Lung (tissue), 11 donors: ENCODE measurements at regions not wholly inside any gene's neighbourhood (a gene's known extent, or its start where the extent isn't known, plus 50 kb on each side); places are given as distances from the start of the nearest gene placed in this dataset.

Experiments
- ATAC-seq: fragments of 200-7000 bp; cut with Tn5 transposase; one replicate; pipeline ENCODE4 v1.9.1; 2020; ENCODE audit warnings: moderate number of reproducible peaks; ENCODE audit not compliant: insufficient read depth, low FRiP score
- DNase-seq, 3 donors: peaks; one replicate each; pipeline ENCODE4 v3.0.0-alpha.2; 2013 to 2017
- H3K27ac ChIP-seq, 2 donors: one replicate each; pipeline ENCODE4 v1.5.1; 2013; ENCODE audit warnings: mild to moderate bottlenecking in 2 of 2, moderate library complexity in 2 of 2, control low read depth in 1 of 2, inconsistent platforms in 1 of 2, low read depth in 1 of 2, low read length in 1 of 2
- H3K27me3 ChIP-seq, 3 donors: one replicate each; pipeline ENCODE4 v1.5.1; 2013; ENCODE audit warnings: low read length in 2 of 3; ENCODE audit not compliant: control insufficient read depth in 3 of 3, insufficient read depth in 3 of 3
- H3K36me3 ChIP-seq, 4 donors: one replicate each; pipeline ENCODE4 v1.5.1; 2013; ENCODE audit warnings: low read length in 4 of 4, mild to moderate bottlenecking in 1 of 4, moderate library complexity in 1 of 4; ENCODE audit not compliant: control insufficient read depth in 4 of 4, insufficient read depth in 4 of 4
- H3K4me1 ChIP-seq, 5 donors: one replicate each; pipeline ENCODE4 v1.5.1; 2013; ENCODE audit warnings: low read length in 5 of 5, mild to moderate bottlenecking in 2 of 5, moderate library complexity in 1 of 5; ENCODE audit not compliant: control insufficient read depth in 5 of 5, insufficient read depth in 5 of 5
- H3K4me3 ChIP-seq: one replicate; pipeline ENCODE4 v1.5.1; 2013; ENCODE audit warnings: mild to moderate bottlenecking, control low read depth, moderate library complexity
- H3K9ac ChIP-seq, 2 donors: one replicate each; pipeline ENCODE4 v1.5.1; 2013; ENCODE audit warnings: low read length in 2 of 2, control low read depth in 1 of 2; ENCODE audit not compliant: insufficient read depth in 1 of 2
- H3K9me3 ChIP-seq, 4 donors: one replicate each; pipeline ENCODE4 v1.5.1; 2013; ENCODE audit warnings: low read length in 3 of 4, mild to moderate bottlenecking in 1 of 4, moderate library complexity in 1 of 4; ENCODE audit not compliant: control insufficient read depth in 4 of 4, insufficient read depth in 3 of 4
- CTCF ChIP-seq: IDR thresholded peaks from 2 replicates; pipeline ENCODE4 v1.5.1; 2012; ENCODE audit warnings: mild to moderate bottlenecking; ENCODE audit errors: control extremely low read depth, extremely low read depth
- WGBS, 2 donors: extraction: QIAGEN DNeasy Blood & Tissue Kit; methylation state at CpG; one replicate each; pipeline ENCODE4 v1.1.7; 2013; 5-methylcytosine and 5-hydroxymethylcytosine counted together
- donor health status: control.
- donor health status: control.
- donor health status: Bipolar disorder and iron deficiency.
- donor health status: healthy.
- donor health status: DM: yes; HTN: yes; CAD: no.

- H3K9me3 ChIP-seq = no peaks in the 10 kb centered on the region
- no peak for TF ChIP-seq CTCF
These were observed 179.1 kb downstream of the RDH14 start for GRCh38 chr2:18381386-18381785.

DNA sequence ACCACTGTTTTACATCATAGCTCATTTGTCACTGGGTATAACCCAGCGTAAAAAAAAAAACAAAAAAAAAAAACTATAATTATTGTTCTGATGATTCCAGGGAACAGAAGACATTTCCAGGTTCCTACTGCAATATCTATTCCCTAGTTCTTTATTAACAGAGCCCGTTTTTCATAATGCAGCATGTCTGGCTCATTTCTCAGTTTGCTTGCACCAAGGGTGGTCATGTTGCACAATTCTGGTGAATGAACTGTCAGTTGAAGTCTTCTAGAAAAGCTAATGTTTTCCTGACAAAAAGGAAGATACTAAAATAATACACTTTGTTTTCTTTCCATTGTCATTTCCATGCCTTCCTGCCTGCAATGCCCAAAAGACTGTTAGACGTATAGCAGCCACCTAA lies 180.1 kb downstream of the RDH14 start:
- no peaks in the 10 kb centered on the region for H3K36me3 ChIP-seq
- 57 to 58% methylated on average over 3 of the region's 3 CpGs for WGBS, 2 donors
- DNase-seq = peak; percentile 29 to 86 (median 62)
- no peaks in the 10 kb centered on the region for H3K9me3 ChIP-seq
- no peak for TF ChIP-seq CTCF
- H3K9ac ChIP-seq = peak overlapping the region in 1 of 2 donors; percentile 4
- peaks cover 0 to 25% (median 4%) of the 10 kb centered on the region in 5 donors for H3K4me1 ChIP-seq
- H3K27me3 ChIP-seq = no peaks in the 10 kb centered on the region
- ATAC-seq = peak; percentile 28
- H3K4me3 ChIP-seq = no peak overlapping the region
- H3K27ac ChIP-seq = no peak overlapping the region

More at GRCh38 chr2:18381386-18381785, 179.1 kb downstream of the RDH14 start:
- peaks cover 0 to 25% (median 4%) of the 10 kb centered on the region in 5 donors for H3K4me1 ChIP-seq
- H3K36me3 ChIP-seq = no peaks in the 10 kb centered on the region
- H3K4me3 ChIP-seq = no peak overlapping the region
- no peaks in the 10 kb centered on the region for H3K27me3 ChIP-seq
- DNase-seq (peak in 1 of 3 donors; percentile 13), ATAC-seq (no peak)
- H3K27ac ChIP-seq = no peak overlapping the region
- H3K9ac ChIP-seq = no peak overlapping the region

DNA sequence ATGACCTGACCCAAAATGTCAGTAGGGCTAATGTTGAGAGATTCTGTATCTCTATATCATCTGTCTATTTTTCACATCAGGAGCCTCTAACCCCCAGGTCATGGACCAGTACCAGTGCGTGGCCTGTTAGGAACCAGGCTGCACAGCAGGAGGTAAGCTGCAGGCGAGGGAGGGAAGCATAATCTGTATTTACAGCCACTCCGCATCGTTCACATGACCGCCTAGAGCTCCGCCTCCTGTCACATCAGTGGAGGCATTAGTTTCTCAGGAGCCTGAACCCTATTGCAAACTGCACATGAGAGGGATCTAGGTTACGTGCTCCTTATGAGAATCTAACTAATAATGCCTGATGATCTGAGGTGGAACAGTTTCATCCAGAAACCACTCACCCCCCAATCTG lies 180.6 kb downstream of the RDH14 start:
- DNase-seq (no peak), ATAC-seq (no peak)
- WGBS, 2 donors = 72 to 79% methylated on average over 7 of the region's 7 CpGs
- H3K4me3 ChIP-seq = no peak overlapping the region
- H3K4me1 ChIP-seq = peaks cover 0 to 25% (median 4%) of the 10 kb centered on the region in 5 donors
- no peak for TF ChIP-seq CTCF
- H3K36me3 ChIP-seq = no peaks in the 10 kb centered on the region
- no peak overlapping the region for H3K9ac ChIP-seq
- no peaks in the 10 kb centered on the region for H3K27me3 ChIP-seq
- H3K27ac ChIP-seq = no peak overlapping the region
- no peaks in the 10 kb centered on the region for H3K9me3 ChIP-seq

GRCh38 chr2:18378020-18378653 lies 182.3 kb downstream of the RDH14 start:
- H3K4me3 ChIP-seq = no peak overlapping the region
- H3K9ac ChIP-seq = no peak overlapping the region
- H3K27ac ChIP-seq = no peak overlapping the region
- DNase-seq (peak; percentile 59 to 78 (median 78)), ATAC-seq (peak; percentile 71)
- 44 to 46% methylated on average over 4 of the region's 4 CpGs for WGBS, 2 donors
- peaks cover 0 to 25% (median 4%) of the 10 kb centered on the region in 5 donors for H3K4me1 ChIP-seq
- no peaks in the 10 kb centered on the region for H3K36me3 ChIP-seq
- no peaks in the 10 kb centered on the region for H3K9me3 ChIP-seq
- TF ChIP-seq CTCF = peak; percentile 42
- no peaks in the 10 kb centered on the region for H3K27me3 ChIP-seq
